ENCODE measurements at regions not wholly inside any gene's neighbourhood (a gene's known extent, or its start where the extent isn't known, plus 50 kb on each side); places are given as distances from the start of the nearest gene placed in this dataset.
A peak's percentile ranks its signal among the peaks of the same experiment; 100 is the strongest.

- no peak overlapping the region for H3K27ac ChIP-seq
- TF ChIP-seq ZFX (IDR thresholded peaks at IDR 0.05) = no peak
These were observed 435.2 kb upstream of the ZNF507 start for GRCh38 chr19:31910224-31910623.

- TF ChIP-seq CTCF (conservative IDR thresholded peaks at IDR 0.05) (no peak), ZFX (IDR thresholded peaks at IDR 0.05) (no peak)
- H3K27ac ChIP-seq = no peak overlapping the region
These were observed 433.8 kb upstream of the ZNF507 start for GRCh38 chr19:31911577-31911976.

GRCh38 chr19:31913103-31913661 lies 432.2 kb upstream of the ZNF507 start:
- H3K27ac ChIP-seq = no peak overlapping the region
- TF ChIP-seq CTCF (conservative IDR thresholded peaks at IDR 0.05) (no peak), ZFX (IDR thresholded peaks at IDR 0.05) (no peak)

GRCh38 chr19:31930401-31930800 lies 415.0 kb upstream of the ZNF507 start:
- H3K27ac ChIP-seq = no peak overlapping the region
- TF ChIP-seq ZFX (IDR thresholded peaks at IDR 0.05) (no peak), CTCF (conservative IDR thresholded peaks at IDR 0.05) (no peak)

- no peak for TF ChIP-seq CTCF (conservative IDR thresholded peaks at IDR 0.05)
- no peak for TF ChIP-seq ZFX (IDR thresholded peaks at IDR 0.05)
- H3K27ac ChIP-seq = no peak overlapping the region
These were observed 407.4 kb upstream of the ZNF507 start for GRCh38 chr19:31937983-31938382.

- H3K27ac ChIP-seq = no peak overlapping the region
- TF ChIP-seq CTCF (conservative IDR thresholded peaks at IDR 0.05) (no peak), ZFX (IDR thresholded peaks at IDR 0.05) (no peak)
These were observed 406.7 kb upstream of the ZNF507 start for GRCh38 chr19:31938675-31939074.

- no peak overlapping the region for H3K27ac ChIP-seq
- TF ChIP-seq ZFX (IDR thresholded peaks at IDR 0.05) = no peak
- TF ChIP-seq CTCF (conservative IDR thresholded peaks at IDR 0.05) = no peak
These were observed 405.0 kb upstream of the ZNF507 start for GRCh38 chr19:31940396-31940795.

- no peak for TF ChIP-seq ZFX (IDR thresholded peaks at IDR 0.05)
- TF ChIP-seq CTCF (conservative IDR thresholded peaks at IDR 0.05) = peak; percentile 17; the same call in 1 of the 2 replicates
- no peak overlapping the region for H3K27ac ChIP-seq
These were observed 402.2 kb upstream of the ZNF507 start for GRCh38 chr19:31943191-31943661.

All from C4-2B (cell line).